Ishikawa (cell line): ENCODE measurements at regions not wholly inside any gene's neighbourhood (a gene's known extent, or its start where the extent isn't known, plus 50 kb on each side); places are given as distances from the start of the nearest gene placed in this dataset.

Experiments
- CEBPB ChIP-seq: IDR thresholded peaks from 2 replicates; pipeline ENCODE4 v1.6.1; 2012
- CREB1 ChIP-seq: IDR thresholded peaks from 2 replicates; pipeline ENCODE4 v1.6.1; 2012; ENCODE audit warnings: low read depth
- EGR1 ChIP-seq: IDR thresholded peaks from 2 replicates; pipeline ENCODE4 v1.6.1; 2012
- EP300 ChIP-seq: IDR thresholded peaks from 2 replicates; pipeline ENCODE4 v1.6.1; 2012; ENCODE audit warnings: borderline replicate concordance
- FOXM1 ChIP-seq: IDR thresholded peaks from 2 replicates; pipeline ENCODE4 v1.6.1; 2012; ENCODE audit warnings: low read depth, borderline replicate concordance
- NFIC ChIP-seq: IDR thresholded peaks from 2 replicates; pipeline ENCODE4 v1.6.1; 2012
- RAD21 ChIP-seq: IDR thresholded peaks from 2 replicates; pipeline ENCODE4 v1.6.1; 2012; ENCODE audit warnings: low read depth
- TAF1 ChIP-seq: IDR thresholded peaks from 2 replicates; pipeline ENCODE4 v1.6.1; 2012; ENCODE audit warnings: low read depth, mild to moderate bottlenecking
- TCF12 ChIP-seq: IDR thresholded peaks from 2 replicates; pipeline ENCODE4 v1.6.1; 2012; ENCODE audit warnings: low read depth
- TEAD4 ChIP-seq: IDR thresholded peaks from 2 replicates; pipeline ENCODE4 v1.6.1; 2012
- YY1 ChIP-seq: IDR thresholded peaks from 2 replicates; pipeline ENCODE4 v1.6.1; 2012; ENCODE audit warnings: low read depth
- ZBTB7A ChIP-seq: IDR thresholded peaks from 2 replicates; pipeline ENCODE4 v1.6.1; 2012; ENCODE audit warnings: low read depth
- TF ChIP-seq, protein P1 (sequence below): IDR thresholded peaks from 2 replicates; pipeline ENCODE4 v1.6.1; 2012
- TF ChIP-seq, protein P2 (sequence below): IDR thresholded peaks from 2 replicates; pipeline ENCODE4 v1.6.1; 2012; ENCODE audit warnings: low read depth, mild to moderate bottlenecking
- TF ChIP-seq, protein P3 (sequence below): IDR thresholded peaks from 2 replicates; pipeline ENCODE4 v1.6.1; 2012

DNA sequence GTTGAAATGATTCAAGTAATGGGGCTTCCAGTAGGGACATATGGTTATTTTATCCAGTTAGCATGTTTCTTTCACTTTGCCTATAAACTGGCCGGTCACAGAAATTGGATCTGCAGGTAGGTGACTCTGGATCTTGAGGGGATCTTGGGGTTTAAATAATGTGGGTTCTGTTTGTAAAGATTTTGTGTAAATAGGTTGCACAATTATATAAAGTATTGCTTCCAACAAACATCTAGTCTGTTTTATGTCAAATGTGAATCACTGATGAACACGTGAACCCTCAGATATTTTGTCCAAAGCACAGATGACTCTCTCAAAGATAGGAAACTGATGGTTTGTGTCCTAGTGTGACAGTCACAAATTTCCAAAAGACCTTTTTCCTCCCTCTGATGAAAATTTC lies 98.4 kb downstream of the ZIC5 start:
- TF ChIP-seq, protein P1, sequence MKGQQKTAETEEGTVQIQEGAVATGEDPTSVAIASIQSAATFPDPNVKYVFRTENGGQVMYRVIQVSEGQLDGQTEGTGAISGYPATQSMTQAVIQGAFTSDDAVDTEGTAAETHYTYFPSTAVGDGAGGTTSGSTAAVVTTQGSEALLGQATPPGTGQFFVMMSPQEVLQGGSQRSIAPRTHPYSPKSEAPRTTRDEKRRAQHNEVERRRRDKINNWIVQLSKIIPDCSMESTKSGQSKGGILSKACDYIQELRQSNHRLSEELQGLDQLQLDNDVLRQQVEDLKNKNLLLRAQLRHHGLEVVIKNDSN, result no peak
- TF ChIP-seq ZBTB7A, result no peak
- TF ChIP-seq YY1, result no peak
- TF ChIP-seq TCF12, result no peak
- no peak for TF ChIP-seq TAF1
- TF ChIP-seq EGR1, result no peak
- TF ChIP-seq FOXM1, result no peak
- TF ChIP-seq, protein P2, sequence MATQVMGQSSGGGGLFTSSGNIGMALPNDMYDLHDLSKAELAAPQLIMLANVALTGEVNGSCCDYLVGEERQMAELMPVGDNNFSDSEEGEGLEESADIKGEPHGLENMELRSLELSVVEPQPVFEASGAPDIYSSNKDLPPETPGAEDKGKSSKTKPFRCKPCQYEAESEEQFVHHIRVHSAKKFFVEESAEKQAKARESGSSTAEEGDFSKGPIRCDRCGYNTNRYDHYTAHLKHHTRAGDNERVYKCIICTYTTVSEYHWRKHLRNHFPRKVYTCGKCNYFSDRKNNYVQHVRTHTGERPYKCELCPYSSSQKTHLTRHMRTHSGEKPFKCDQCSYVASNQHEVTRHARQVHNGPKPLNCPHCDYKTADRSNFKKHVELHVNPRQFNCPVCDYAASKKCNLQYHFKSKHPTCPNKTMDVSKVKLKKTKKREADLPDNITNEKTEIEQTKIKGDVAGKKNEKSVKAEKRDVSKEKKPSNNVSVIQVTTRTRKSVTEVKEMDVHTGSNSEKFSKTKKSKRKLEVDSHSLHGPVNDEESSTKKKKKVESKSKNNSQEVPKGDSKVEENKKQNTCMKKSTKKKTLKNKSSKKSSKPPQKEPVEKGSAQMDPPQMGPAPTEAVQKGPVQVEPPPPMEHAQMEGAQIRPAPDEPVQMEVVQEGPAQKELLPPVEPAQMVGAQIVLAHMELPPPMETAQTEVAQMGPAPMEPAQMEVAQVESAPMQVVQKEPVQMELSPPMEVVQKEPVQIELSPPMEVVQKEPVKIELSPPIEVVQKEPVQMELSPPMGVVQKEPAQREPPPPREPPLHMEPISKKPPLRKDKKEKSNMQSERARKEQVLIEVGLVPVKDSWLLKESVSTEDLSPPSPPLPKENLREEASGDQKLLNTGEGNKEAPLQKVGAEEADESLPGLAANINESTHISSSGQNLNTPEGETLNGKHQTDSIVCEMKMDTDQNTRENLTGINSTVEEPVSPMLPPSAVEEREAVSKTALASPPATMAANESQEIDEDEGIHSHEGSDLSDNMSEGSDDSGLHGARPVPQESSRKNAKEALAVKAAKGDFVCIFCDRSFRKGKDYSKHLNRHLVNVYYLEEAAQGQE, result no peak

DNA sequence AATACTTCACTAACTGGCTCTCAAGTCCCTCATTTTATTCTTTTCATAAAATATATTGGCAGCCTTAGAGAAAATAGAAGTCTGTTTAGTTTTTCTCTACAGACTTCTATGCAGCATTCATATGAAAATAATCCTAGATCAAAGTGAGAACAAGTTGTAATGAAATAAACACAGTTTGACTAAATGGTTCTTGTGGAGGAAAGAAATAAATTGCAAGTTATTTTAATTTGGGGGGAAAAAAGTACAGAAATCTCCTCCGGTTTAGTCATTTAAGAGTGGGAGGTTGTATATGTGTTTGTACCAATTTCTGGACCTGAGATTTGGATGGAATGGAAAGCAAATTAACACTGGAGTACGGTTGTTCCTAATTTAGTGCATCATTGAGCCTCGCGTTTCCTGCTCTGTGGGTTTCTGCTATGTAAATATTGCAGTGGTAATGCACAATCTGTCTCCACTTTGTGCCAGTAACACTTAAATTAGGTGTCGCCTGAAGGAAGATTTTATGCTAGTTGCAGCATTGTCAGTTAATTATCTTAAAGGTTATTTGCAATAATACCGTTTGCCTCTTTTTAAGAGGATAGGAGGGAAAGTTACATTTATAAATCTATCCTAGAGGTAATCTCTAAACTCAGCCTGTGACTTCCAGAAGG lies 100.2 kb downstream of the ZIC5 start:
- TF ChIP-seq, protein P2, result no peak
- no peak for TF ChIP-seq ZBTB7A
- no peak for TF ChIP-seq EGR1
- TF ChIP-seq, protein P3, sequence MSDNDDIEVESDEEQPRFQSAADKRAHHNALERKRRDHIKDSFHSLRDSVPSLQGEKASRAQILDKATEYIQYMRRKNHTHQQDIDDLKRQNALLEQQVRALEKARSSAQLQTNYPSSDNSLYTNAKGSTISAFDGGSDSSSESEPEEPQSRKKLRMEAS, result no peak
- no peak for TF ChIP-seq TEAD4
- no peak for TF ChIP-seq YY1
- TF ChIP-seq TAF1, result no peak
- TF ChIP-seq TCF12, result no peak
- no peak for TF ChIP-seq FOXM1
- no peak for TF ChIP-seq CEBPB
- TF ChIP-seq CREB1, result no peak
- no peak for TF ChIP-seq RAD21
- TF ChIP-seq, protein P1, result no peak
- no peak for TF ChIP-seq EP300
- TF ChIP-seq NFIC, result no peak

DNA sequence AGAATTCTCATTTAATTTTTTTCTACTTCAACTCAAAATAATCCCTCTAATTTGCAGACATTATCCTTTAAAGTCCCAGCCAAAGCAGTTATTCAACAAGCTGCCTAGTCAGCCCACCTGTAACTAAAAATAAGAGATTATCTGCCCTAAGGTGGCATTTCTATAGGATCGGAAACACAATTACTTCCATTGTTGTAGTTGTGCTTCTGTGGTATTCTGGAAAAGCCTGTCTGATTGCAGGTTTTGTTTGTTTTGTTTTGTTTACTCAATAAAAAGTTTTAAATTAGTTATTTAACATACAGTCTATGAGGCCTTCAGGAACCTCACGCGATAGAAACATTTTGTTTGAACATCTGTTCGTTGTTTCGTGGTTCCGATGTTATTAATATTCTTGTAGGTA lies 101.0 kb downstream of the ZIC5 start:
- TF ChIP-seq ZBTB7A, result no peak
- TF ChIP-seq EP300, result no peak
- TF ChIP-seq TCF12, result no peak
- TF ChIP-seq CEBPB, result no peak
- no peak for TF ChIP-seq CREB1
- TF ChIP-seq RAD21, result no peak

DNA sequence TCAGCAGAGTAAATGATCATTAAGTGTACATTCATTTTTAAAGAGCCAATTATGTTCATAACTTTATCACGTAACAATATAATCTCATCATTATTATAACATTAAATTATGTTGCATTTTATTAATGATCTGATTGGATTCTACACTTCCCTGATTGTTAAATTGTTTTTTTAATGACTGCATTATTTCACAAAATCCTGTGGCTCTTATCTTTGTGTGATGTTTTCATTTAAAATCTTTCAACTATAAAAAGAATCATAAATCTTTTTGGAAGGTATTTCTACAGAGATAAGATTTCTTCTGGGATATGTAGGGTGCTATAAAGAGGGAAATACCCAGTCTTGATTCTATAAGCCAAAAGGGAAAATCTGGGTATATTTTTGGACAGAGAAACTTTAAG lies 101.7 kb downstream of the ZIC5 start:
- TF ChIP-seq, protein P2, result no peak
- TF ChIP-seq CEBPB (no peak), ZBTB7A (no peak), RAD21 (no peak), CREB1 (no peak), EGR1 (no peak), TAF1 (no peak)

DNA sequence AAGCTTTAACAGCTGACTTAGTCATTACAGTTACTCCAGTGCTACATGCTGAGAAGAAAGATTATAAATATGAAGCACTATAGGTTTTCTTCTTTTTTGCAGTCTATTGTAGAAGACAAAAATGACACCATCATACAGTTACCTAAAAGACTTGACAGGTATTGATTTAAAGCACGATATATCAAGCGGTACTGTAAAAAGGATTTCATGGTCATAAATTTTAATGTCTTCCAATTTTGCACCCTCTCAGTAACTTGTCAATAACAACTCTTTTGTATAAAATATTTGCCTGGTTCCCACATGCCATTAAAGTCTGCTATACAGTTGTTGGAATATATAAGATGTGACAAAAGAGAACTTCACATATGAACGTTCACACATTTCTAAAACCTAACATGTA lies 102.8 kb downstream of the ZIC5 start:
- no peak for TF ChIP-seq RAD21
- no peak for TF ChIP-seq TCF12
- TF ChIP-seq, protein P2, result no peak
- TF ChIP-seq, protein P3, result no peak
- no peak for TF ChIP-seq TEAD4
- no peak for TF ChIP-seq CEBPB
- no peak for TF ChIP-seq TAF1
- TF ChIP-seq CREB1, result no peak
- TF ChIP-seq ZBTB7A, result no peak
- no peak for TF ChIP-seq NFIC
- no peak for TF ChIP-seq EP300
- TF ChIP-seq FOXM1, result no peak
- TF ChIP-seq, protein P1, result no peak
- no peak for TF ChIP-seq EGR1
- TF ChIP-seq YY1, result no peak
